ENCODE measurements at regions not wholly inside any gene's neighbourhood (a gene's known extent, or its start where the extent isn't known, plus 50 kb on each side); places are given as distances from the start of the nearest gene placed in this dataset.

- Histone ChIP-seq H3K23me2 (ENCODE audit: insufficient read length, low read depth, low read length, poor library complexity, severe bottlenecking) (no peaks in the 10 kb centered on the region), H3K27ac (ENCODE audit: insufficient read length, low read depth, low read length) (no peak overlapping the region), H4K5ac (ENCODE audit: insufficient read length, low read depth, low read length) (no peak overlapping the region), H2AFZ (ENCODE audit: low read length) (no peak overlapping the region), H2BK5ac (ENCODE audit: insufficient read length, low read length) (no peak overlapping the region), H3K9me3 (ENCODE audit: control insufficient read depth, low read depth, low read length) (no peaks in the 10 kb centered on the region), H3K4me2 (ENCODE audit: insufficient read depth, insufficient read length, low read length) (no peak overlapping the region), H3K79me2 (ENCODE audit: insufficient read depth, low read length) (no peaks in the 10 kb centered on the region), H2BK15ac (ENCODE audit: low read depth, low read length) (no peak overlapping the region), H3K9ac (ENCODE audit: extremely low read depth, insufficient read length, low read length) (no peak overlapping the region), H3K4ac (ENCODE audit: low read depth, low read length) (no peak overlapping the region), H4K8ac (replicated peaks; ENCODE audit: insufficient read length, low read depth, low read length) (no peak overlapping the region), H3K4me1 (ENCODE audit: insufficient read depth, low read length) (no peaks in the 10 kb centered on the region), H3K79me1 (ENCODE audit: insufficient read depth, low read depth, low read length, poor library complexity, severe bottlenecking) (no peaks in the 10 kb centered on the region), H4K20me1 (ENCODE audit: control insufficient read depth, insufficient read depth, insufficient read length) (no peaks in the 10 kb centered on the region), H3K56ac (ENCODE audit: insufficient read length, low read depth, low read length) (no peak overlapping the region), H3K18ac (ENCODE audit: insufficient read length, low read depth, low read length) (no peak overlapping the region), H3T11ph (ENCODE audit: low read length) (no peak overlapping the region), H3K23ac (ENCODE audit: insufficient read length, low read depth, low read length) (no peak overlapping the region), H3K14ac (ENCODE audit: insufficient read depth, low read length) (no peak overlapping the region), H3K27me3 (ENCODE audit: insufficient read depth, low read length) (no peaks in the 10 kb centered on the region; the same call in 1 of the 2 replicates), H2BK12ac (ENCODE audit: insufficient read length, low read depth, low read length) (no peak overlapping the region), H2BK120ac (ENCODE audit: low read depth, low read length, poor library complexity, severe bottlenecking) (no peak overlapping the region), H4K91ac (ENCODE audit: insufficient read length, low read depth, low read length) (no peak overlapping the region), H2BK20ac (ENCODE audit: low read depth, low read length, poor library complexity, severe bottlenecking) (no peak overlapping the region), H2AK5ac (ENCODE audit: insufficient read length, low read length) (no peak overlapping the region)
- no CpG with 5 or more reads among the region's 10 CpGs for WGBS (ENCODE audit: extremely low coverage, insufficient read length, low lambda C conversion rate)
- no peak for DNase-seq
- Mint-ChIP-seq H3K4me3 (no peak overlapping the region), H3K4me1 (peaks cover 18 to 19% of the 10 kb centered on the region in 2 experiments), H3K9me3 (peaks cover 10 to 11% of the 10 kb centered on the region in 2 experiments; a peak in 4 of 5 replicates), H3K27ac (no peak overlapping the region), H3K27me3 (ENCODE audit: low read depth) (peaks cover 19% of the 10 kb centered on the region), H3K36me3 (ENCODE audit: insufficient read depth in 1 of 3, low read depth in 3 of 3) (0 out of 7 replicates have a peak, but pooled peaks cover 0 to 10% (median 0%) of the 10 kb centered on the region in 3 experiments)
- TF ChIP-seq CTCF (conservative IDR thresholded peaks at IDR 0.05), result no peak
These were observed 114.3 kb downstream of the FAM43A start for GRCh38 chr3:194800002-194800401.
